OCI-LY1 (cell line): ENCODE measurements at regions not wholly inside any gene's neighbourhood (a gene's known extent, or its start where the extent isn't known, plus 50 kb on each side); places are given as distances from the start of the nearest gene placed in this dataset.

Experiments
- H2AFZ ChIP-seq: fragments of 200-600 bp; sonication (generic), shearing (Covaris generic); 2 replicates; pipeline ENCODE4 v1.6.0; 2014; ENCODE audit warnings: antibody characterized with exemption, mild to moderate bottlenecking, low read length
- H3F3A ChIP-seq: fragments of 200-600 bp; sonication (generic), shearing (Covaris generic); 2 replicates; pipeline ENCODE4 v1.6.0; 2014; ENCODE audit warnings: mild to moderate bottlenecking, antibody characterized with exemption, low read length, moderate library complexity; ENCODE audit not compliant: insufficient read depth
- H3K27ac ChIP-seq: fragments of 200-600 bp; sonication (generic); 2 replicates; pipeline ENCODE4 v1.5.1; 2014; ENCODE audit warnings: low read length, mixed run types, mild to moderate bottlenecking, low read depth; ENCODE audit not compliant: poor library complexity, severe bottlenecking
- H3K27me3 ChIP-seq: fragments of 200-600 bp; sonication (generic); 2 replicates; pipeline ENCODE4 v1.6.0; 2014; ENCODE audit warnings: antibody characterized with exemption, mild to moderate bottlenecking, low read length, moderate library complexity; ENCODE audit not compliant: insufficient read depth
- H3K36me3 ChIP-seq: fragments of 200-600 bp; sonication (generic); 2 replicates; pipeline ENCODE4 v1.6.1; 2014; ENCODE audit warnings: mild to moderate bottlenecking, antibody characterized with exemption, low read length, moderate library complexity, mixed read lengths; ENCODE audit not compliant: insufficient read depth
- H3K4me1 ChIP-seq: fragments of 200-600 bp; sonication (generic); 2 replicates; pipeline ENCODE4 v1.5.1; 2014; ENCODE audit warnings: mild to moderate bottlenecking, low read length, moderate library complexity; ENCODE audit not compliant: insufficient read depth, severe bottlenecking
- H3K4me2 ChIP-seq: fragments of 200-600 bp; sonication (generic), shearing (Covaris generic); 2 replicates; pipeline ENCODE4 v1.6.1; 2014; ENCODE audit warnings: low read length
- H3K4me3 ChIP-seq: fragments of 200-600 bp; sonication (generic); 2 replicates; pipeline ENCODE4 v1.5.1; 2014; ENCODE audit warnings: low read length, low read depth, mild to moderate bottlenecking, mixed read lengths; ENCODE audit not compliant: poor library complexity, severe bottlenecking
- H3K79me2 ChIP-seq: fragments of 200-600 bp; shearing (Covaris generic); 2 replicates; pipeline ENCODE4 v1.6.1; 2016; ENCODE audit warnings: mixed run types, low read length, mixed read lengths; ENCODE audit not compliant: insufficient read depth
- H3K9ac ChIP-seq: fragments of 200-600 bp; sonication (generic), shearing (Covaris generic); 2 replicates; pipeline ENCODE4 v1.6.1; 2014; ENCODE audit warnings: mild to moderate bottlenecking, low read length, mixed read lengths
- H3K9me2 ChIP-seq: fragments of 200-600 bp; sonication (generic), shearing (Covaris generic); 2 replicates; pipeline ENCODE4 v1.6.1; 2014; ENCODE audit warnings: low read depth, mild to moderate bottlenecking, low read length, mixed read lengths
- H3K9me3 ChIP-seq: fragments of 200-600 bp; shearing (Covaris generic); 2 replicates; pipeline ENCODE4 v1.6.1; 2014; ENCODE audit warnings: low read length, mixed read lengths
- H4K20me1 ChIP-seq: fragments of 200-600 bp; sonication (generic), shearing (Covaris generic); 2 replicates; pipeline ENCODE4 v1.6.0; 2016; ENCODE audit warnings: mild to moderate bottlenecking, low read length; ENCODE audit not compliant: insufficient read depth
- EZH2 ChIP-seq: fragments of 200-600 bp; sonication (generic), shearing (Covaris generic); IDR thresholded peaks from 2 replicates; pipeline ENCODE4 v1.8.0; 2017; ENCODE audit warnings: borderline replicate concordance, mixed run types, mild to moderate bottlenecking, antibody characterized with exemption, low read length, moderate library complexity, mixed read lengths
- TF ChIP-seq, protein P1 (sequence below): fragments of 200-600 bp; sonication (generic), shearing (Covaris generic); IDR thresholded peaks from 2 replicates; pipeline ENCODE4 v1.5.1; 2017; ENCODE audit warnings: mild to moderate bottlenecking, antibody characterized with exemption, low read length, moderate library complexity, mixed read lengths

DNA sequence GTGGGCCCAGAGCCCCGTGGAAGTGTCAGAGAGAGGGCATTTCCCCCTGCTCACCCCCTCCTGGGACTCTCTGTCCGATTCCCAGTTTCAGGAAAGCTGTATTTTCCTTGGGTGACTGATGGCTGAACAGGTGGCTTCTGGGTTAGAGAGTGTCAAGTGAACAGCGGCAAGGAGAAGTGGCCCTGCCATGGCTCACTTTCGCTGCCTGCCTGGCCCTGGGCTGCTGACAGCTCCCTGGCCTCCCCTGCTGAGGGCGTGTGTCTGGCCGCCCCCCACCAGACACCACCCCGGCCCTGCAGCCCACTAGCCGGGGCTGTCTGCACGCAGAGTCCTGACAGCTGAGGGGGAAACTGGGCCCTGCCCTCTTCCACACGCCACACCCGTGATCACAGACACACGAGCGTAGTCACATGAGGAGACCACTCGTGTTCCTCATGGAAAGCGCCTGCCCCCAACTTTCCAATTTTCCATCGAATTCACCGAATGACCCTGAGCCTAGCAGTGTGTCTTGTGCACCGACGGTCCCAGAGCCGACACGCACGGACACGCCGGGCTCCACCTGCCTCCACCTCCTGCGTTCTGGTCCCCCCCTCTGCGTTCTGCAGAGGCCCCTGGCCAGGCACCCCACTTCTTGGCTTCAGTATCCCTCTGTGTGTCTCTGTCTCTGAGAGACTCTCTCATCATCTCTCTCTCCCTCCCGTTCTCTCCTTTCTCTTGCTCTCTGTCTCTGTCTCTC is 60.6 kb upstream of the CASZ1 start:
- Histone ChIP-seq H3K36me3 (no peaks in the 10 kb centered on the region), H2AFZ (no peak overlapping the region), H3K79me2 (no peaks in the 10 kb centered on the region), H3K9me3 (no peaks in the 10 kb centered on the region), H3K27me3 (peaks cover 17% of the 10 kb centered on the region; the same call in 1 of the 2 replicates), H3K4me1 (no peaks in the 10 kb centered on the region), H4K20me1 (no peaks in the 10 kb centered on the region), H3K27ac (no peak overlapping the region), H3K9ac (no peak overlapping the region), H3K4me3 (no peak overlapping the region), H3F3A (no peaks in the 10 kb centered on the region), H3K4me2 (no peak overlapping the region), H3K9me2 (no peaks in the 10 kb centered on the region)
- no peak for TF ChIP-seq EZH2
- TF ChIP-seq, protein P1, sequence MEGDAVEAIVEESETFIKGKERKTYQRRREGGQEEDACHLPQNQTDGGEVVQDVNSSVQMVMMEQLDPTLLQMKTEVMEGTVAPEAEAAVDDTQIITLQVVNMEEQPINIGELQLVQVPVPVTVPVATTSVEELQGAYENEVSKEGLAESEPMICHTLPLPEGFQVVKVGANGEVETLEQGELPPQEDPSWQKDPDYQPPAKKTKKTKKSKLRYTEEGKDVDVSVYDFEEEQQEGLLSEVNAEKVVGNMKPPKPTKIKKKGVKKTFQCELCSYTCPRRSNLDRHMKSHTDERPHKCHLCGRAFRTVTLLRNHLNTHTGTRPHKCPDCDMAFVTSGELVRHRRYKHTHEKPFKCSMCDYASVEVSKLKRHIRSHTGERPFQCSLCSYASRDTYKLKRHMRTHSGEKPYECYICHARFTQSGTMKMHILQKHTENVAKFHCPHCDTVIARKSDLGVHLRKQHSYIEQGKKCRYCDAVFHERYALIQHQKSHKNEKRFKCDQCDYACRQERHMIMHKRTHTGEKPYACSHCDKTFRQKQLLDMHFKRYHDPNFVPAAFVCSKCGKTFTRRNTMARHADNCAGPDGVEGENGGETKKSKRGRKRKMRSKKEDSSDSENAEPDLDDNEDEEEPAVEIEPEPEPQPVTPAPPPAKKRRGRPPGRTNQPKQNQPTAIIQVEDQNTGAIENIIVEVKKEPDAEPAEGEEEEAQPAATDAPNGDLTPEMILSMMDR: no peak

DNA sequence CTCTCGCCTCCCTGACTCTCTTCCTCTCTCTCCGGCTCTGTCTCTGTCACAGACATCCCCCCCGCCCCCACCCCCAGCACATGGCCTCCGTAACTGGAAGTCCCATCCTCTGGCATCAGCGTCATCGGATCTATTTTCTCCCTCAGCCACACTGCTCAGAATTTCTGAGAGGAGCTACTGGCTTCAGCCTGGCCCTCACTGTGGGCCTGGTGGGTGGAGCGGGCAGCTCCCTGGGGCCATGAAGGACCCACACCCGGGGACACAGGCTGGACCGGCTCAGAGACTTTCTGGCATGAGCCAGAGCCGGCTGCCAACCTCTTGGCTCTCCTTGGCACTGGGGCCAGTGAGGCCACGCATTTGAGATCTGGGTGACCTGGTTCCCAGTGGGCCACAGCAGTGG is 61.2 kb upstream of the CASZ1 start:
- Histone ChIP-seq H3K9ac (no peak overlapping the region), H3K79me2 (no peaks in the 10 kb centered on the region), H3F3A (no peaks in the 10 kb centered on the region), H3K36me3 (no peaks in the 10 kb centered on the region), H3K27ac (no peak overlapping the region), H3K4me1 (no peaks in the 10 kb centered on the region), H3K4me3 (no peak overlapping the region), H3K4me2 (no peak overlapping the region), H4K20me1 (no peaks in the 10 kb centered on the region), H2AFZ (no peak overlapping the region), H3K9me3 (no peaks in the 10 kb centered on the region), H3K9me2 (no peaks in the 10 kb centered on the region), H3K27me3 (peaks cover 17% of the 10 kb centered on the region; the same call in 1 of the 2 replicates)
- no peak for TF ChIP-seq EZH2
- TF ChIP-seq, protein P1: no peak

DNA sequence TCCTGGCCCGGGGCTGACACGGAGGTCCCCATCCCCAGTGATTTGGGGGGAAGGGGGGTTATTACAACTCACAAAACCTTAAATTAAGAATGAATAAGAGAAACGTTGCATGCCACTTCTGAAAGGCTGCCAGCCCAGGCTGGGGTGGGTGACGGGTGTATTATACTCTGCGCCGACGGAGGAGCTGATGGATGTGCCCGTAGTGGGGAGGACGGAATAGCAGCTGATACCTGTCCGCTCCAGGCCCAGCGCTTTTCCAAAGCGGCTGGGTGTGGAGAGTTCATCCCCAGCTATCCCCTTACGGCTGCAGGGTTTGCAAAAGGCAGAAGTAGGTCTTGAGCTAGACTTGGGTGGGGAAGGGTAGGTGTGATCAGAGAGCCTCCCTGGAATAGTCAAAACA is 63.8 kb upstream of the CASZ1 start:
- no peaks in the 10 kb centered on the region for H3K36me3 ChIP-seq
- H4K20me1 ChIP-seq: no peaks in the 10 kb centered on the region
- TF ChIP-seq, protein P1: no peak
- TF ChIP-seq EZH2: no peak
- no peaks in the 10 kb centered on the region for H3K4me1 ChIP-seq
- no peaks in the 10 kb centered on the region for H3F3A ChIP-seq
- no peaks in the 10 kb centered on the region for H3K9me2 ChIP-seq
- H3K79me2 ChIP-seq: no peaks in the 10 kb centered on the region
- H3K27ac ChIP-seq: no peak overlapping the region
- H3K4me2 ChIP-seq: no peak overlapping the region
- H3K9me3 ChIP-seq: no peaks in the 10 kb centered on the region
- no peak overlapping the region for H2AFZ ChIP-seq
- no peak overlapping the region for H3K9ac ChIP-seq
- H3K27me3 ChIP-seq: peaks cover 16% of the 10 kb centered on the region
- no peak overlapping the region for H3K4me3 ChIP-seq
